ENCODE measurements at regions not wholly inside any gene's neighbourhood (a gene's known extent, or its start where the extent isn't known, plus 50 kb on each side); places are given as distances from the start of the nearest gene placed in this dataset.

DNA sequence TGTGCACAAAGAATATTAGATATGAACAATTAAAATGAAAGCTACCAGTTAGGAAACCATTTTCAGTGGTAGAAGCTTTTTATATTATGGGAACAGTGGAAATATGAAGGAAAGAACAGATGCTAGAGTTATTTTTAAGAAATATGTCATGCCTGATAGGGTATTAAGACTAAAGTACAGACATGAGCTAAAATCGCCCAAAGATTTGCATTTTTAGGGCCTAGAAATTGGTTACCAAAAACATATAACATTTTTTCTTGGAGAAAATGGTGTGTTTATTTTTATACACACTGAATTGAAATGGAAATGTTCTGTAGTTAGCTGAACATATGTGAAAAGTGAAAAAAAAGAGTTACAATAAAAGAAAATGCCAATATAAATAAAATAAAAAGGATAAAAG, 441.9 kb downstream of the TLL1 start:
- TF ChIP-seq, protein P1, sequence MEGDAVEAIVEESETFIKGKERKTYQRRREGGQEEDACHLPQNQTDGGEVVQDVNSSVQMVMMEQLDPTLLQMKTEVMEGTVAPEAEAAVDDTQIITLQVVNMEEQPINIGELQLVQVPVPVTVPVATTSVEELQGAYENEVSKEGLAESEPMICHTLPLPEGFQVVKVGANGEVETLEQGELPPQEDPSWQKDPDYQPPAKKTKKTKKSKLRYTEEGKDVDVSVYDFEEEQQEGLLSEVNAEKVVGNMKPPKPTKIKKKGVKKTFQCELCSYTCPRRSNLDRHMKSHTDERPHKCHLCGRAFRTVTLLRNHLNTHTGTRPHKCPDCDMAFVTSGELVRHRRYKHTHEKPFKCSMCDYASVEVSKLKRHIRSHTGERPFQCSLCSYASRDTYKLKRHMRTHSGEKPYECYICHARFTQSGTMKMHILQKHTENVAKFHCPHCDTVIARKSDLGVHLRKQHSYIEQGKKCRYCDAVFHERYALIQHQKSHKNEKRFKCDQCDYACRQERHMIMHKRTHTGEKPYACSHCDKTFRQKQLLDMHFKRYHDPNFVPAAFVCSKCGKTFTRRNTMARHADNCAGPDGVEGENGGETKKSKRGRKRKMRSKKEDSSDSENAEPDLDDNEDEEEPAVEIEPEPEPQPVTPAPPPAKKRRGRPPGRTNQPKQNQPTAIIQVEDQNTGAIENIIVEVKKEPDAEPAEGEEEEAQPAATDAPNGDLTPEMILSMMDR (IDR thresholded peaks at IDR 0.05; ENCODE audit: low read depth, low read length): no peak
- Histone ChIP-seq H3K27me3 (no peaks in the 10 kb centered on the region), H3K4me3 (no peak overlapping the region), H3K4me1 (ENCODE audit: low read depth) (peaks cover 3% of the 10 kb centered on the region), H3K9me3 (ENCODE audit: low read depth) (no peaks in the 10 kb centered on the region), H3K36me3 (no peaks in the 10 kb centered on the region), H3K27ac (no peak overlapping the region)
- DNase-seq (ENCODE audit: low read depth in 1 of 2, low spot score in 1 of 2): no peak

DNA sequence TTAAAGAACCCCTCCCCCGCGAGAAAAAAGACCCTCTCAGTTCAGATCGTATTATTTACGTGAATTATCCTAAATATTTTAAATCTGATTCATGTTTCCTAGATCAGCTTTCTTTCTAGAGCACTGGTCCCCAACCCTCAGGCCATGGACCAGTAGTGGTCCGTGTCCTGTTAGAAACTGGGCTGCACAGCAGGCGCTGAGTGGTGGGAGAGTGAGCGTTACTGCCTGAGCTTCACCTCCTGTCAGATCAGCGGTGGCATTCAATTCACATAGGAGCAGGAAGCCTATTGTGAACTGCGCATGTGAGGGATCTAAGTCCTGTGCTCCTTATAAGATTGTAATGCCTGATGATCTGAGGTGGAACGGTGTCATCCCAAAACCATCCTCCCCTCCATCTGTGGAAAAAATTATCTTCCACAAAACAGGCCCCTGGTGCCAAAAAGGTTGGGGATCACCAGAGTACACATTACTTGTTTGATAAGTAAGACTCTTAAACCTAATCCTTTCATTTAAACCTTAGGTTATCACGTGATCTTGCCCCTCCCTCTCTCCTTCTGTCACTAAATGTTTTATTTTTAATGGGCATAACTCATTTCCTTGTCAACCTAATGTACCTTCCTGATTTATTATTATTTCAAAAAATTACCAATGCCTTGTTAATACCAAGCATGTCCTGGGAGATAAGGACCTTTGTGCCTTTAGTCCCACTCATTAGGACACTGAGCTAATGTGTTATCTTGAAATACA, 442.9 kb downstream of the TLL1 start:
- TF ChIP-seq, protein P1 (IDR thresholded peaks at IDR 0.05; ENCODE audit: low read depth, low read length): no peak
- no peak for DNase-seq (ENCODE audit: low read depth in 1 of 2, low spot score in 1 of 2)
- no peaks in the 10 kb centered on the region for H3K36me3 ChIP-seq
- no peaks in the 10 kb centered on the region for H3K27me3 ChIP-seq
- H3K27ac ChIP-seq: no peak overlapping the region
- H3K4me1 ChIP-seq (ENCODE audit: low read depth): peaks cover 3% of the 10 kb centered on the region
- no peak overlapping the region for H3K4me3 ChIP-seq
- H3K9me3 ChIP-seq (ENCODE audit: low read depth): no peaks in the 10 kb centered on the region

DNA sequence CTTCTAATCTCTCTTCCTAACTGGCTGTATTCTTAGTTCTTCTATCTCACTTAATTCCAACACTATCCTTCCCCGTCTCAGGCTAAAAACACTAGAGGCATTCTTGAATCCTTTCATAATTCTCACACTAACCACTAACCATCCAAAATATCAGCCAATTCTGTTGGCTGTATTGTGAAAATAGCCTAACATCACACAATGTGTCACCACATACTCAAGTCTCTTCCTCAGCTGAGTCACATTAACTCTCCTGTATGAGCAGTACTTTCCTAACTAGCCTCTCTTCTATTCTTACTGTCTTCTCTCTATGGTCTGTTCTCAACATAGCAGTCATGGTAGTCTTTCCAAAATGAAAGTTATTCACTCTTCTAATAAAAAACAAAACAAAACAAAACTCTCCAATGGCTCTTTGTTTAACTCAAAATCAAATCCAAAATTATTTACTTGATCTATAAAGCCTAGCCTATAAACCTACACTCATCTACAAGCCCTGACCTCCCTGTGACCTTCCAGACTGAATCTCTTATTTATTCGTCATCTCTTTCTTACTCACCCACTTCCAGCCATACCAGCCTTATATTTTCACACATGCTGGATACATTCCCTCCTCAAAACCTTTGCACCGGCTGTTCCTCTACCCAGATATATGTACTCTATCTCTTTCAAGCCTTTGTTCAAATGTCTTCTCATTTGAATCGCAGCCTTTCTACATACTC, 445.9 kb downstream of the TLL1 start:
- TF ChIP-seq, protein P1 (IDR thresholded peaks at IDR 0.05; ENCODE audit: low read depth, low read length): no peak
- H3K9me3 ChIP-seq (ENCODE audit: low read depth): no peaks in the 10 kb centered on the region
- no peaks in the 10 kb centered on the region for H3K36me3 ChIP-seq
- peak in 1 of 2 donors; percentile 64 for DNase-seq (ENCODE audit: low read depth in 1 of 2, low spot score in 1 of 2)
- no peaks in the 10 kb centered on the region for H3K27me3 ChIP-seq
- no peaks in the 10 kb centered on the region for H3K4me1 ChIP-seq (ENCODE audit: low read depth)
- H3K4me3 ChIP-seq: no peak overlapping the region
- no peak overlapping the region for H3K27ac ChIP-seq

DNA sequence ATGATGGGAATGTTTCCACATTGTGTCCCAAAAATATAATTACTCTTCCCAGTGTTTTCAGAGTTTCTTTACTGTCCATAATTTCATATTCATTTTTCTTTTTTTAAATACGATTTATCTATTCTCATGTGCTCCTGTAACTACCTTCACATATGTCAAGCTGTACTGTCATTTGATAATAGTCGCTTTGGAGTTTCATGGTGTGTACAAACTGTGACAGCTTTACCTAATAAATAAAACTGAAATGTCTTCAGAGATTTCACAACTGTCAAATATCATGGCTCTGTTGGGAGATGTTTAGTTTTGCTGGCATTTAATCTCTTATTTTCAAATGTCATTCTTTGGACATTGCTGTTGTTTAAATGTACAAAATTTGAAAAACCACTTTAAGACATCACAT, 450.2 kb downstream of the TLL1 start:
- no peaks in the 10 kb centered on the region for H3K36me3 ChIP-seq

DNA sequence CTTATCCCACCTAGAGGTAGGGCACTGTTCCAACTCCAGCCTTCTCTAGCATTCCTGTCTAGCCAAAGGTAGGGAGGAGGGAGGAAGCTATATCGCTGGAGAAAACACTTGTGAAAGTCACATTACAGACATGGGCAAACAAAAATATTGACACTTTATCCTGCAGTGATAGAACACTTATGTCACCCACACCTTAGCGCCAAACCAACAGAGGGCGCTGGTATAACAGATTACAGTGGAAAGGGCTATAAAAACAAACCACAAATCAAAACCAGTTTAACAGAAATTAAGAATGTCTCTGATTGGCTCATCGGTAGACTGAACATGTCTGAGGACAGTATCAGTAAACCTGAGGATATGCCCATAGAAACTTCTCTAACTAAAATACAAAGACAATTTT, 451.3 kb downstream of the TLL1 start:
- TF ChIP-seq, protein P1 (IDR thresholded peaks at IDR 0.05; ENCODE audit: low read depth, low read length): peak; percentile 30
- Histone ChIP-seq H3K27ac (no peak overlapping the region), H3K4me3 (no peak overlapping the region), H3K4me1 (ENCODE audit: low read depth) (no peaks in the 10 kb centered on the region), H3K36me3 (no peaks in the 10 kb centered on the region), H3K9me3 (ENCODE audit: low read depth) (no peaks in the 10 kb centered on the region), H3K27me3 (no peaks in the 10 kb centered on the region)
- DNase-seq (ENCODE audit: low read depth in 1 of 2, low spot score in 1 of 2): peak; percentile 10 to 16

More for the DNA sequence above, 450.2 kb downstream of the TLL1 start:
- H3K4me3 ChIP-seq: no peak overlapping the region
- H3K27me3 ChIP-seq: no peaks in the 10 kb centered on the region
- H3K4me1 ChIP-seq (ENCODE audit: low read depth): no peaks in the 10 kb centered on the region
- no peaks in the 10 kb centered on the region for H3K9me3 ChIP-seq (ENCODE audit: low read depth)
- H3K27ac ChIP-seq: no peak overlapping the region
- DNase-seq (ENCODE audit: low read depth in 1 of 2, low spot score in 1 of 2): no peak
- TF ChIP-seq, protein P1 (IDR thresholded peaks at IDR 0.05; ENCODE audit: low read depth, low read length): no peak

All from cardiac muscle cell (in vitro differentiated cells and primary cell).